HG03558 (cell line): ENCODE measurements at regions not wholly inside any gene's neighbourhood (a gene's known extent, or its start where the extent isn't known, plus 50 kb on each side); places are given as distances from the start of the nearest gene placed in this dataset.
A peak's percentile ranks its signal among the peaks of the same experiment; 100 is the strongest.
"Not testable (repeated sequence)": the region's sequence is repeated elsewhere in the genome, so short reads cannot be mapped to it uniquely, and the experiment has no call there.

ENCODE experiments used
- ATAC-seq: cut with Tn5 transposase; IDR thresholded peaks from one replicate; pipeline ENCODE4 v1.9.1; 2021; ENCODE audit warnings: moderate number of reproducible peaks; ENCODE audit not compliant: unreplicated experiment; ENCODE audit errors: extremely low read depth

- ATAC-seq: no peak
Observed at GRCh38 chr4:118585015-118585414, 100.2 kb upstream of the METTL14 start.

GRCh38 chr4:118586357-118586790, 98.8 kb upstream of the METTL14 start:
- no peak for ATAC-seq

- ATAC-seq: no peak
Observed at GRCh38 chr4:118587116-118587831, 97.9 kb upstream of the METTL14 start.

- ATAC-seq: no peak
Observed at GRCh38 chr4:118587946-118588345, 97.2 kb upstream of the METTL14 start.

- ATAC-seq: no peak
Observed at GRCh38 chr4:118589471-118590055, 95.6 kb upstream of the METTL14 start.

- peak; percentile 98 for ATAC-seq
Observed at GRCh38 chr4:118591339-118592046, 93.7 kb upstream of the METTL14 start.

GRCh38 chr4:118592289-118592688, 92.9 kb upstream of the METTL14 start:
- not testable (repeated sequence) for ATAC-seq

GRCh38 chr4:118595883-118596282, 89.3 kb upstream of the METTL14 start:
- ATAC-seq: not testable (repeated sequence)

- not testable (repeated sequence) for ATAC-seq
Observed at GRCh38 chr4:118625097-118625496, 60.1 kb upstream of the METTL14 start.

GRCh38 chr4:118629697-118630096, 55.5 kb upstream of the METTL14 start:
- ATAC-seq: not testable (repeated sequence)

- not testable (repeated sequence) for ATAC-seq
Observed at GRCh38 chr4:118630897-118631296, 54.3 kb upstream of the METTL14 start.

- not testable (repeated sequence) for ATAC-seq
Observed at GRCh38 chr4:118631321-118632050, 53.7 kb upstream of the METTL14 start.

- ATAC-seq: not testable (repeated sequence)
Observed at GRCh38 chr4:118633476-118633875, 51.7 kb upstream of the METTL14 start.

- not testable (repeated sequence) for ATAC-seq
Observed at GRCh38 chr4:118634126-118634875, 50.9 kb upstream of the METTL14 start.
